ENCODE measurements at regions not wholly inside any gene's neighbourhood (a gene's known extent, or its start where the extent isn't known, plus 50 kb on each side); places are given as distances from the start of the nearest gene placed in this dataset.

GRCh38 chr6:43942616-43943015 lies 172.6 kb downstream of the VEGFA start:
- TF ChIP-seq CTCF (IDR thresholded peaks at IDR 0.05): no peak
- intact Hi-C loops (cut with DNase I): loop anchor here in 2 of 3 donors (10.0 kb wide), 2 partner anchors 98 to 122 kb away; no protein-coding TSS in a partner anchor
- H3K4me1 ChIP-seq: no peaks in the 10 kb centered on the region
- no peaks in the 10 kb centered on the region for H3K9me3 ChIP-seq
- no peak for ATAC-seq
- H3K27me3 ChIP-seq: no peaks in the 10 kb centered on the region
- DNase-seq: no peak
- H3K36me3 ChIP-seq: no peaks in the 10 kb centered on the region
- no peak overlapping the region for H3K4me3 ChIP-seq
- 80 to 93% methylated on average over 3 of the region's 3 CpGs for WGBS, 2 donors
- FAIRE-seq: no peak
- H3K27ac ChIP-seq: no peak overlapping the region

- H3K9me3 ChIP-seq: no peaks in the 10 kb centered on the region
- TF ChIP-seq CTCF (IDR thresholded peaks at IDR 0.05): no peak
- FAIRE-seq (no peak), DNase-seq (peak in 1 of 6 donors; percentile 6), ATAC-seq (no peak)
- H3K36me3 ChIP-seq: no peaks in the 10 kb centered on the region
- intact Hi-C loops (cut with DNase I): loop anchor here in 2 of 3 donors (10.0 kb wide), 2 partner anchors 97 to 123 kb away; no protein-coding TSS in a partner anchor
- 85 to 91% methylated on average over 5 of the region's 5 CpGs for WGBS, 2 donors
- no peak overlapping the region for H3K27ac ChIP-seq
- H3K4me3 ChIP-seq: no peak overlapping the region
- H3K4me1 ChIP-seq: no peaks in the 10 kb centered on the region
- no peaks in the 10 kb centered on the region for H3K27me3 ChIP-seq
Measured at GRCh38 chr6:43942011-43942442, 172.0 kb downstream of the VEGFA start.

GRCh38 chr6:43941174-43941573 lies 171.2 kb downstream of the VEGFA start:
- intact Hi-C loops (cut with DNase I): loop anchor here in 2 of 3 donors (10.0 kb wide), 2 partner anchors 96 to 124 kb away; no protein-coding TSS in a partner anchor
- no peaks in the 10 kb centered on the region for H3K4me1 ChIP-seq
- TF ChIP-seq CTCF (IDR thresholded peaks at IDR 0.05): no peak
- no peaks in the 10 kb centered on the region for H3K27me3 ChIP-seq
- no peak overlapping the region for H3K27ac ChIP-seq
- H3K4me3 ChIP-seq: no peak overlapping the region
- ATAC-seq (no peak), FAIRE-seq (no peak), DNase-seq (no peak)
- no peaks in the 10 kb centered on the region for H3K36me3 ChIP-seq
- WGBS, 2 donors: 86 to 88% methylated on average over 5 of the region's 5 CpGs
- H3K9me3 ChIP-seq: no peaks in the 10 kb centered on the region

- FAIRE-seq: no peak
- H3K36me3 ChIP-seq: no peaks in the 10 kb centered on the region
- peak in 2 of 6 donors; percentile 2 to 3 for DNase-seq
- H3K27me3 ChIP-seq: no peaks in the 10 kb centered on the region
- H3K27ac ChIP-seq: no peak overlapping the region
- no peak for ATAC-seq
- H3K4me3 ChIP-seq: no peak overlapping the region
- no peaks in the 10 kb centered on the region for H3K4me1 ChIP-seq
- 87 to 94% methylated on average over 10 of the region's 10 CpGs for WGBS, 2 donors
- no peak for TF ChIP-seq CTCF (IDR thresholded peaks at IDR 0.05)
- intact Hi-C loops (cut with DNase I): loop anchor here in 2 of 3 donors (10.0 kb wide), 2 partner anchors 96 to 124 kb away; no protein-coding TSS in a partner anchor
- no peaks in the 10 kb centered on the region for H3K9me3 ChIP-seq
Measured at GRCh38 chr6:43940393-43941087, 170.5 kb downstream of the VEGFA start.

- intact Hi-C loops (cut with DNase I): loop anchor here in 2 of 3 donors (10.0 kb wide), 2 partner anchors 95 to 125 kb away; no protein-coding TSS in a partner anchor
- Histone ChIP-seq H3K4me3 (no peak overlapping the region), H3K36me3 (no peaks in the 10 kb centered on the region), H3K27ac (no peak overlapping the region), H3K9me3 (no peaks in the 10 kb centered on the region), H3K4me1 (no peaks in the 10 kb centered on the region), H3K27me3 (no peaks in the 10 kb centered on the region)
- DNase-seq: peak in 3 of 6 donors; percentile 2 to 9 (median 6)
- no peak for FAIRE-seq
- 81 to 90% methylated on average over 2 of the region's 2 CpGs for WGBS, 2 donors
- no peak for TF ChIP-seq CTCF (IDR thresholded peaks at IDR 0.05)
- ATAC-seq: no peak
Measured at GRCh38 chr6:43940071-43940392, 170.0 kb downstream of the VEGFA start.

Measured in pancreas (tissue), 10 donors.